B cell (primary cell): ENCODE measurements at regions not wholly inside any gene's neighbourhood (a gene's known extent, or its start where the extent isn't known, plus 50 kb on each side); places are given as distances from the start of the nearest gene placed in this dataset.

Experiments used
- ATAC-seq: fragments of 200-7000 bp; cut with Tn5 transposase; one replicate; pipeline ENCODE4 v1.10.0; 2021; ENCODE audit warnings: low read depth, mild to moderate bottlenecking, moderate number of reproducible peaks, moderate library complexity
- CTCF ChIA-PET: fragments of 350-600 bp; sonication (Branson Sonifier 250); formaldehyde crosslinking; loops from one replicate; lab custom pipeline; 2021; ENCODE audit warnings: antibody characterized with exemption, inconsistent platforms; lab: Charles Lee
- POLR2A ChIA-PET: fragments of 350-600 bp; sonication (Branson Sonifier 250); formaldehyde crosslinking; loops from one replicate; lab custom pipeline; 2021; ENCODE audit warnings: antibody characterized with exemption; lab: Charles Lee
- DNase-seq: peaks from one replicate; pipeline ENCODE4 v3.0.0; 2013
- H2AFZ ChIP-seq: 2 replicates; pipeline ENCODE4 v1.6.1; 2012; ENCODE audit warnings: mild to moderate bottlenecking, low read depth, low read length; ENCODE audit not compliant: insufficient read depth, poor library complexity, severe bottlenecking
- H3K27ac ChIP-seq, 2 donors: 1 replicate in 1 of 2; 2 replicates in 1 of 2; pipeline ENCODE4 v1.5.1; 2012 to 2013; ENCODE audit warnings: low read length in 2 of 2, mild to moderate bottlenecking in 2 of 2, moderate library complexity in 1 of 2
- H3K27me3 ChIP-seq, 4 experiments: fragments of 200-600 bp in 1 of 4; sonication (generic) in 1 of 4; replicated peaks in 1 of 4; 1 replicate in 2 of 4; 2 replicates in 2 of 4; pipeline versions ENCODE4 v1.6.1 to v1.7.0; 2013 to 2016; ENCODE audit warnings: low read length in 3 of 4, mild to moderate bottlenecking in 2 of 4, mixed read lengths in 1 of 4, moderate library complexity in 1 of 4; ENCODE audit not compliant: insufficient read depth in 4 of 4, control insufficient read depth in 3 of 4; ENCODE audit errors: control extremely low read depth in 1 of 4
- H3K36me3 ChIP-seq, 2 experiments: replicated peaks in 1 of 2; 1 replicate in 1 of 2; 2 replicates in 1 of 2; pipeline versions ENCODE4 v1.6.1 to v1.7.1; 2013; ENCODE audit warnings: low read length in 1 of 2; ENCODE audit not compliant: insufficient read depth in 2 of 2, control insufficient read depth in 1 of 2; ENCODE audit errors: control extremely low read depth in 1 of 2, extremely low read depth in 1 of 2
- H3K4me1 ChIP-seq, 2 donors: fragments of 200-600 bp in 1 of 2; sonication (generic) in 1 of 2; 1 replicate in 1 of 2; 2 replicates in 1 of 2; pipeline versions ENCODE4 v1.5.1 to v1.6.1; 2013 to 2017; ENCODE audit warnings: low read length in 2 of 2; ENCODE audit not compliant: control insufficient read depth in 2 of 2, insufficient read depth in 2 of 2
- H3K4me2 ChIP-seq: replicated peaks from 2 replicates; pipeline ENCODE3; 2012; ENCODE audit warnings: mild to moderate bottlenecking, low read depth, low read length; ENCODE audit not compliant: poor library complexity, severe bottlenecking
- H3K4me3 ChIP-seq, 5 experiments: fragments of 200-600 bp in 1 of 5; sonication (generic) in 1 of 5; 1 replicate in 3 of 5; 2 replicates in 2 of 5; pipeline versions ENCODE4 v1.5.1 to v1.7.0; 2011 to 2016; ENCODE audit warnings: low read length in 4 of 5, mild to moderate bottlenecking in 4 of 5, low read depth in 2 of 5, control low read depth in 1 of 5, moderate library complexity in 1 of 5; ENCODE audit not compliant: insufficient read depth in 1 of 5; ENCODE audit errors: control extremely low read depth in 1 of 5, extremely low read depth in 1 of 5
- H3K79me2 ChIP-seq: fragments of 200-600 bp; sonication (generic); one replicate; pipeline ENCODE4 v1.6.0; 2016; ENCODE audit warnings: low read length; ENCODE audit not compliant: control insufficient read depth, insufficient read depth
- H3K9ac ChIP-seq: fragments of 200-600 bp; sonication (generic); 2 replicates; pipeline ENCODE4 v1.6.1; 2017; ENCODE audit warnings: mild to moderate bottlenecking, low read length, moderate library complexity
- H3K9me3 ChIP-seq, 3 donors: one replicate each; pipeline versions ENCODE4 v1.6.1 to v1.7.1; 2013; ENCODE audit warnings: low read length in 2 of 3; ENCODE audit not compliant: control insufficient read depth in 2 of 3, insufficient read depth in 1 of 3; ENCODE audit errors: control extremely low read depth in 1 of 3
- H4K20me1 ChIP-seq: 2 replicates; pipeline ENCODE4 v1.6.0; 2012; ENCODE audit warnings: mild to moderate bottlenecking, low read length; ENCODE audit not compliant: insufficient read depth, control insufficient read depth, poor library complexity, severe bottlenecking
- H3K27ac Mint-ChIP-seq: one replicate; pipeline ENCODE4 v1.8.0; 2021; ENCODE audit warnings: mixed read lengths
- H3K27me3 Mint-ChIP-seq: one replicate; pipeline ENCODE4 v1.8.0; 2021; ENCODE audit warnings: mixed read lengths
- H3K4me1 Mint-ChIP-seq: one replicate; pipeline ENCODE4 v1.8.0; 2021; ENCODE audit warnings: mixed read lengths
- H3K4me3 Mint-ChIP-seq: one replicate; pipeline ENCODE4 v1.8.0; 2021; ENCODE audit warnings: mixed read lengths
- H3K9me3 Mint-ChIP-seq: one replicate; pipeline ENCODE4 v1.8.0; 2022; ENCODE audit warnings: mixed read lengths; ENCODE audit not compliant: insufficient read depth
- CTCF ChIP-seq: fragments of 200-600 bp; IDR thresholded peaks from one replicate; pipeline ENCODE4 v1.8.0; 2022; ENCODE audit warnings: antibody characterized with exemption, mild to moderate bottlenecking
- EZH2 ChIP-seq: IDR thresholded peaks from 2 replicates; pipeline ENCODE4 v1.6.1; 2012; ENCODE audit warnings: borderline replicate concordance, low read depth, mild to moderate bottlenecking, moderate library complexity, low read length; ENCODE audit not compliant: insufficient read depth, poor library complexity, severe bottlenecking
- WGBS: methylation state at CpG from one replicate; pipeline ENCODE4 v1.1.5; 2013; ENCODE audit warnings: missing lambda C conversion rate; ENCODE audit not compliant: insufficient coverage; 5-methylcytosine and 5-hydroxymethylcytosine counted together
- intact Hi-C: fragments of 100-400 bp; cut with micrococcal nuclease; formaldehyde crosslinking; loops from one replicate; pipeline ENCODE4 v1.10.0; 2022

GRCh38 chr11:109697140-109697843 lies 275.3 kb downstream of the C11orf87 start:
- no peaks in the 10 kb centered on the region for H3K4me1 ChIP-seq
- ChIA-PET CTCF (interaction anchor here (0.6 to 3.1 kb wide), 6 partner anchors 9 to 1002 kb away, joined by 3 to 23 read pairs (median 3); no protein-coding TSS in a partner anchor), POLR2A (no interaction called here)
- H3K27ac ChIP-seq, result no peak overlapping the region
- H3K27me3 Mint-ChIP-seq, result peaks cover 11% of the 10 kb centered on the region
- peak; percentile 32 for DNase-seq
- peak; percentile 54 for ATAC-seq
- H3K4me3 Mint-ChIP-seq, result no peak overlapping the region
- H3K9me3 Mint-ChIP-seq, result peaks cover 13% of the 10 kb centered on the region
- peaks cover 0 to 32% (median 2%) of the 10 kb centered on the region in 3 donors for H3K9me3 ChIP-seq
- no peak for TF ChIP-seq EZH2
- peak; percentile 69 for TF ChIP-seq CTCF
- H4K20me1 ChIP-seq, result no peaks in the 10 kb centered on the region
- H3K4me1 Mint-ChIP-seq, result no peaks in the 10 kb centered on the region
- H2AFZ ChIP-seq, result no peak overlapping the region
- WGBS, result 51% methylated on average over 3 of the region's 4 CpGs
- no peak overlapping the region for H3K27ac Mint-ChIP-seq
- H3K4me2 ChIP-seq, result no peak overlapping the region
- no peaks in the 10 kb centered on the region for H3K36me3 ChIP-seq
- no peak overlapping the region for H3K9ac ChIP-seq
- H3K79me2 ChIP-seq, result no peaks in the 10 kb centered on the region
- intact Hi-C loops, result no loop called here
- no peaks in the 10 kb centered on the region for H3K27me3 ChIP-seq
- H3K4me3 ChIP-seq, result no peak overlapping the region

GRCh38 chr11:109698237-109698636 lies 276.2 kb downstream of the C11orf87 start:
- Histone ChIP-seq H3K4me2 (no peak overlapping the region), H3K4me3 (no peak overlapping the region), H2AFZ (no peak overlapping the region), H3K79me2 (no peaks in the 10 kb centered on the region), H3K4me1 (no peaks in the 10 kb centered on the region), H3K36me3 (no peaks in the 10 kb centered on the region), H3K9me3 (peaks cover 0 to 25% (median 2%) of the 10 kb centered on the region in 3 donors), H3K9ac (no peak overlapping the region), H3K27ac (no peak overlapping the region), H3K27me3 (no peaks in the 10 kb centered on the region), H4K20me1 (no peaks in the 10 kb centered on the region)
- intact Hi-C loops, result no loop called here
- H3K27me3 Mint-ChIP-seq, result peaks cover 11% of the 10 kb centered on the region
- ChIA-PET CTCF (interaction anchor here (3.1 kb wide), 1 partner anchor 1000 kb away, joined by 23 read pairs; no protein-coding TSS in a partner anchor), POLR2A (no interaction called here)
- ATAC-seq (no peak), DNase-seq (no peak)
- peaks cover 13% of the 10 kb centered on the region for H3K9me3 Mint-ChIP-seq
- TF ChIP-seq EZH2 (no peak), CTCF (no peak)
- H3K27ac Mint-ChIP-seq, result no peak overlapping the region
- no peaks in the 10 kb centered on the region for H3K4me1 Mint-ChIP-seq
- H3K4me3 Mint-ChIP-seq, result no peak overlapping the region
